ENCODE measurements at regions not wholly inside any gene's neighbourhood (a gene's known extent, or its start where the extent isn't known, plus 50 kb on each side); places are given as distances from the start of the nearest gene placed in this dataset.

DNA sequence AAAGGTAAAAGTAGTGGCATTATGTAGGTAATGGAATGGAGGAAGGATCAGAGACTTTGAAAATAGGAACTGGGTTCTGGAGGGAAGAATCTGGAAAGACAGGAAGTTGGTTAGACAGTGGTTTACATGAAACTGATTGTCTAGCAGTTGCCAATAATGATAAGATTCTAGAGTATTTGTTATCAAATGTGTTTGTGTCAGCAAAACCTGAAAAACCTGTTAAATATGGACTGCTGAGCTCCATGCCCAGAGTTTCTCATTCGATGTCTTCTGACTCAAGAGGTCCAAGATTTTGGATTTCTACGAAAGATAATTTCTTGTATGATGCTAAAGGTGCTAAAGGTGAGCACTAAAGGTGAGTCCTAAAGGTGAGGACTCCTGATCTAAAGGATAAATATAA is 515.0 kb upstream of the TUSC1 start:
- TF ChIP-seq CTCF (IDR thresholded peaks at IDR 0.05; ENCODE audit: low read depth, low read length): no peak
- DNase-seq (ENCODE audit: low read depth, low spot score): no peak
- in situ Hi-C loops (cut with HindIII; ENCODE audit: low sequenced_read_pairs): no loop called here
- H3K4me3 ChIP-seq (ENCODE audit: low read depth, low read length): no peak overlapping the region

- in situ Hi-C loops (cut with HindIII; ENCODE audit: low sequenced_read_pairs): no loop called here
- TF ChIP-seq CTCF (IDR thresholded peaks at IDR 0.05; ENCODE audit: low read depth, low read length): no peak
- H3K4me3 ChIP-seq (ENCODE audit: low read depth, low read length): no peak overlapping the region
- DNase-seq (ENCODE audit: low read depth, low spot score): no peak
Observed at GRCh38 chr9:26191711-26192110, 513.5 kb upstream of the TUSC1 start.

GRCh38 chr9:26181836-26182235 is 503.6 kb upstream of the TUSC1 start:
- in situ Hi-C loops (cut with HindIII; ENCODE audit: low sequenced_read_pairs): no loop called here
- H3K4me3 ChIP-seq (ENCODE audit: low read depth, low read length): no peak overlapping the region
- TF ChIP-seq CTCF (IDR thresholded peaks at IDR 0.05; ENCODE audit: low read depth, low read length): no peak
- DNase-seq (ENCODE audit: low read depth, low spot score): no peak

GRCh38 chr9:26176628-26177027 is 498.4 kb upstream of the TUSC1 start:
- no peak overlapping the region for H3K4me3 ChIP-seq (ENCODE audit: low read depth, low read length)
- no peak for DNase-seq (ENCODE audit: low read depth, low spot score)
- in situ Hi-C loops (cut with HindIII; ENCODE audit: low sequenced_read_pairs): no loop called here
- no peak for TF ChIP-seq CTCF (IDR thresholded peaks at IDR 0.05; ENCODE audit: low read depth, low read length)

DNA sequence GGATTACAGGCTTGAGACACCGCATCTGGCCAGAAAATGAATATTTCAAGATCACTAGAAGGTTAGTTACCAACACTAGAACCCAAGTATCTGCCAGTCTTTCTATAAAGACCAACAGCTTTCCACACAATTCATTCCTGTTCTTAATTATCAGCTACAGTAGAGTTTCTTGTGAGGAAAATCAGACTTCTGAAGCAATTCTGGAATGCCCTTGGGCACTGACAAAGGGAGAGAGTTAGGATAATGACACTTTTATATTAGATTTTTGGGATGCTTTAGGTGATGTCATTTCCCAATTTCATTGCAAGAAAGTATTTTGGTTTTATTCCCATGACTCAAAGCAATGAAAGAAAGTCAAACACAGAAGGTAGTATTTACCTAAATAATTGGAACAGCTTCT is 497.0 kb upstream of the TUSC1 start:
- in situ Hi-C loops (cut with HindIII; ENCODE audit: low sequenced_read_pairs): no loop called here
- H3K4me3 ChIP-seq (ENCODE audit: low read depth, low read length): no peak overlapping the region
- DNase-seq (ENCODE audit: low read depth, low spot score): no peak
- TF ChIP-seq CTCF (IDR thresholded peaks at IDR 0.05; ENCODE audit: low read depth, low read length): no peak

DNA sequence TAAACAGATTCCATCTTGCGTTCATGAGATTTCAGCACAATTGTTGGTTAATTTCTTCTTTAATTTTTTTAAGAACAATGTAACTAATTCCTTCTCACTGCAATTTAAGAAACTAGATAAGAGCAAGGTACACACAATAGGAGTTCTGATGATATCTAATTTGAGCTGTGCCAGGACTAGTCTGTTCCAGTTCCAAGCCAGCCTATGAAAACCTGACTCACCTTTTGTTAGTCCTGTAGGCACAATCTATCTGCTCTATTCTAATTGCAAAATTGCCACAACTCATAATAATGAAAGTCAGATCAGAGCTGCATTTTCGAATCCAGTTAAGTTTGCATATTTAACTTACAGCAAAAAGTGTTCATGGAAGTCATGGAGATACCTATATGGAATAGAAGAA is 494.1 kb upstream of the TUSC1 start:
- in situ Hi-C loops (cut with HindIII; ENCODE audit: low sequenced_read_pairs): no loop called here
- TF ChIP-seq CTCF (IDR thresholded peaks at IDR 0.05; ENCODE audit: low read depth, low read length): no peak
- H3K4me3 ChIP-seq (ENCODE audit: low read depth, low read length): no peak overlapping the region
- no peak for DNase-seq (ENCODE audit: low read depth, low spot score)

- no peak overlapping the region for H3K4me3 ChIP-seq (ENCODE audit: low read depth, low read length)
- no peak for DNase-seq (ENCODE audit: low read depth, low spot score)
- in situ Hi-C loops (cut with HindIII; ENCODE audit: low sequenced_read_pairs): no loop called here
- no peak for TF ChIP-seq CTCF (IDR thresholded peaks at IDR 0.05; ENCODE audit: low read depth, low read length)
Observed at GRCh38 chr9:26171691-26172090, 493.4 kb upstream of the TUSC1 start.
